ENCODE measurements at regions not wholly inside any gene's neighbourhood (a gene's known extent, or its start where the extent isn't known, plus 50 kb on each side); places are given as distances from the start of the nearest gene placed in this dataset.

GRCh38 chr5:164202338-164202737, 696.9 kb downstream of the MAT2B start:
- TF ChIP-seq CTCF (IDR thresholded peaks at IDR 0.05) (no peak), POLR2A (IDR thresholded peaks at IDR 0.05) (no peak)
